Calu3 (cell line): ENCODE measurements at regions not wholly inside any gene's neighbourhood (a gene's known extent, or its start where the extent isn't known, plus 50 kb on each side); places are given as distances from the start of the nearest gene placed in this dataset.

Experiments
- BruUV-seq: library from RNA; stranded (reverse); fragments of 400-500 nt; replicated peaks from 2 replicates; lab custom pipeline; 2021; lab: Mats Ljungman, UMichigan
- CTCF ChIA-PET: fragments of 300-600 bp; sonication (Branson Sonifier 250); formaldehyde crosslinking; loops from one replicate; lab custom pipeline; 2022; ENCODE audit warnings: antibody characterized with exemption; lab: Charles Lee
- DNase-seq: peaks from one replicate; pipeline ENCODE4 v3.0.0; 2022
- H3K27ac Mint-ChIP-seq: one replicate; pipeline ENCODE4 v1.8.0; 2022; ENCODE audit warnings: mixed read lengths; ENCODE audit not compliant: unreplicated experiment
- H3K27me3 Mint-ChIP-seq: one replicate; pipeline ENCODE4 v1.8.0; 2022; ENCODE audit warnings: mixed read lengths; ENCODE audit not compliant: unreplicated experiment
- H3K36me3 Mint-ChIP-seq: one replicate; pipeline ENCODE4 v1.8.0; 2022; ENCODE audit warnings: mild to moderate bottlenecking, moderate library complexity, mixed read lengths; ENCODE audit not compliant: insufficient read depth, unreplicated experiment
- H3K4me1 Mint-ChIP-seq: one replicate; pipeline ENCODE4 v1.8.0; 2022; ENCODE audit warnings: mild to moderate bottlenecking, low read depth, mixed read lengths; ENCODE audit not compliant: unreplicated experiment
- H3K4me3 Mint-ChIP-seq: one replicate; pipeline ENCODE4 v1.8.0; 2022; ENCODE audit warnings: mild to moderate bottlenecking, low read depth, moderate library complexity, mixed read lengths; ENCODE audit not compliant: unreplicated experiment
- H3K9me3 Mint-ChIP-seq: one replicate; pipeline ENCODE4 v1.8.0; 2022; ENCODE audit warnings: low read depth, mixed read lengths; ENCODE audit not compliant: unreplicated experiment
- intact Hi-C: fragments of 100-400 bp; cut with micrococcal nuclease; formaldehyde crosslinking; loops from one replicate; pipeline ENCODE4 v1.10.0; 2022; ENCODE audit not compliant: unreplicated experiment
- TF ChIP-seq, protein P1 (sequence below): fragments of 200-600 bp; IDR thresholded peaks from one replicate; pipeline ENCODE4 v1.8.0; 2022; ENCODE audit warnings: antibody characterized with exemption; ENCODE audit not compliant: unreplicated experiment

DNA sequence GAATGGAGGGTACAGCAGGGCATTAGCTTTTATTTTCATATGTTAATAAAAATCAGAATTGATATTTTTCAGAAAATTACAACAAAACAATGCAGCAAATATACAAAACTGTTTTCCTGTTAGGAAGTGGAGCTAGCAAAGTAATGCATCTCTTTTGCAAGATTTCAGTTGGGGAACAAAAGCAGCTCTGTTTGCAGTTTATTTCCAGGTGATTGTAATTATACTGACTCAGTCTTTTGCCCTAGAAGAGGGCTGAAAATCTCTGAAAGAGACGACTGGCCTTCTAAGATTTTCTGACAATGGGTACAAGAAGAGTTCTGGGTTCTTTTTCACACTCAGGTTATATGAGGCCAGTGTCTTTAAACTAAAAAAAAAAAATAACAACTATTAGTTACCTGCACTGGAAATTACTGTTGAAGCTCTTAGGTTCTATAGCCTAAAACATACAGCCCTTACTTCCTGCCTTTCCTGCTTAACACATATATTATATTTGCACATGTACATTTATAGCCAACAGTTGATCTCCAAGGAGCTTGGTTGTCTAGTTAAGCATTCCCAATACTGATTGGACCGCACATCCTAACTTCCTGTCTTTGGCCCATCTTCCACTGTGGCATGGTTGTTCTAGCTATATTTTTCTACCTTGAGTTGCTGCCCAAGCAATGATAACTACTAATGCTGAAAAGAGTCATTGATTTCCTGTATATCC lies 199.1 kb upstream of the KRR1 start:
- intact Hi-C loops, result loop anchor here (2.0 to 5.0 kb wide), 5 partner anchors 50 to 222 kb away; no protein-coding TSS in a partner anchor
- H3K27me3 Mint-ChIP-seq, result no peaks in the 10 kb centered on the region
- CTCF ChIA-PET, result interaction anchor here (0.7 to 1.1 kb wide), 6 partner anchors 23 to 140 kb away, joined by 3 read pairs; no protein-coding TSS in a partner anchor
- H3K27ac Mint-ChIP-seq, result peak overlapping the region; percentile 91
- H3K9me3 Mint-ChIP-seq, result no peaks in the 10 kb centered on the region
- no peak overlapping the region for H3K4me3 Mint-ChIP-seq
- H3K4me1 Mint-ChIP-seq, result peaks cover 86% of the 10 kb centered on the region
- H3K36me3 Mint-ChIP-seq, result peaks cover 8% of the 10 kb centered on the region
- no TSS peak for BruUV-seq
- no peak for DNase-seq
- TF ChIP-seq, protein P1, sequence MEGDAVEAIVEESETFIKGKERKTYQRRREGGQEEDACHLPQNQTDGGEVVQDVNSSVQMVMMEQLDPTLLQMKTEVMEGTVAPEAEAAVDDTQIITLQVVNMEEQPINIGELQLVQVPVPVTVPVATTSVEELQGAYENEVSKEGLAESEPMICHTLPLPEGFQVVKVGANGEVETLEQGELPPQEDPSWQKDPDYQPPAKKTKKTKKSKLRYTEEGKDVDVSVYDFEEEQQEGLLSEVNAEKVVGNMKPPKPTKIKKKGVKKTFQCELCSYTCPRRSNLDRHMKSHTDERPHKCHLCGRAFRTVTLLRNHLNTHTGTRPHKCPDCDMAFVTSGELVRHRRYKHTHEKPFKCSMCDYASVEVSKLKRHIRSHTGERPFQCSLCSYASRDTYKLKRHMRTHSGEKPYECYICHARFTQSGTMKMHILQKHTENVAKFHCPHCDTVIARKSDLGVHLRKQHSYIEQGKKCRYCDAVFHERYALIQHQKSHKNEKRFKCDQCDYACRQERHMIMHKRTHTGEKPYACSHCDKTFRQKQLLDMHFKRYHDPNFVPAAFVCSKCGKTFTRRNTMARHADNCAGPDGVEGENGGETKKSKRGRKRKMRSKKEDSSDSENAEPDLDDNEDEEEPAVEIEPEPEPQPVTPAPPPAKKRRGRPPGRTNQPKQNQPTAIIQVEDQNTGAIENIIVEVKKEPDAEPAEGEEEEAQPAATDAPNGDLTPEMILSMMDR, result no peak

DNA sequence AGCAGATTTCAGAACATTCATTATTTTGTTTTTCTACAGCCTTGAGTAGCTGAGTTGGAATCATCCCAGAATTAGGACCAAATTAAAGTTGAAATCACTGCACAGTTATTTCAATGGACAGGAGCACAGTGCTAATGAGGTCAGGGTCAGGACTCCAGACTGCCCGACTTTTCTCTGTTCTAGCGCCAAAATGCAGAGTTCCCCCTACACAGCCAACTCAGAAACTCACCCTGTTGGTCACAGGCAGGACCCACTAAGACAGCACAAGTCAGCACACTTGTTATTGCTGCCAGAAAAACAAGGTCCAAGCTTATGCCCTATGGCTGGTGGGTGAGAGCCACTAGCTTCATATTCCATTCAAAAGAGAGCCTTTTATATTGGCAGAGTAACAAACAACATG lies 198.1 kb upstream of the KRR1 start:
- no peaks in the 10 kb centered on the region for H3K9me3 Mint-ChIP-seq
- peaks cover 8% of the 10 kb centered on the region for H3K36me3 Mint-ChIP-seq
- H3K27me3 Mint-ChIP-seq, result no peaks in the 10 kb centered on the region
- intact Hi-C loops, result no loop called here
- TF ChIP-seq, protein P1, result no peak
- H3K4me3 Mint-ChIP-seq, result no peak overlapping the region
- no peak overlapping the region for H3K27ac Mint-ChIP-seq
- CTCF ChIA-PET, result interaction anchor here (0.9 kb wide), 1 partner anchor 74 kb away, joined by 3 read pairs; no protein-coding TSS in a partner anchor
- H3K4me1 Mint-ChIP-seq, result peaks cover 81% of the 10 kb centered on the region
- no peak for DNase-seq
- BruUV-seq, result no TSS peak

DNA sequence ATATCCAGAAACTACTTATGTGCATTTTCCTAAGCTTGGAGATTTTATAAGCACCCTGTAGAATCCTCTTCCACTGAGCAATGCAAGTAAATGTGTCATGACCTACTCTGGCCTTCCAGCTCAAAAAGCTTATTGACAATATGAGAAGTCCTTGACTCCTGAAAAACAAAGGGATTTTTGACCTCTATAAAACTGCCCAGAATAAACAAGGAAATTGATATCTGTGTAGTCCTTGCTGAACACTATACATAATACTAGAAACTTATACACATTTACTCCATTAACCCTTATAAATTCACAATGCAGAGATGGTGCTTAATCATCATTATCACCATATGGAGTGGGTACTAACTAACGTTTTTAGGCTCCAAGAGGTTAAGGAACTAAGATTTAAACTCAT lies 197.4 kb upstream of the KRR1 start:
- Mint-ChIP-seq H3K27me3 (no peaks in the 10 kb centered on the region), H3K9me3 (no peaks in the 10 kb centered on the region), H3K27ac (no peak overlapping the region), H3K4me3 (no peak overlapping the region), H3K4me1 (peaks cover 81% of the 10 kb centered on the region), H3K36me3 (peaks cover 8% of the 10 kb centered on the region)
- BruUV-seq, result no TSS peak
- TF ChIP-seq, protein P1, result no peak
- no peak for DNase-seq
- intact Hi-C loops, result no loop called here
- CTCF ChIA-PET, result no interaction called here

DNA sequence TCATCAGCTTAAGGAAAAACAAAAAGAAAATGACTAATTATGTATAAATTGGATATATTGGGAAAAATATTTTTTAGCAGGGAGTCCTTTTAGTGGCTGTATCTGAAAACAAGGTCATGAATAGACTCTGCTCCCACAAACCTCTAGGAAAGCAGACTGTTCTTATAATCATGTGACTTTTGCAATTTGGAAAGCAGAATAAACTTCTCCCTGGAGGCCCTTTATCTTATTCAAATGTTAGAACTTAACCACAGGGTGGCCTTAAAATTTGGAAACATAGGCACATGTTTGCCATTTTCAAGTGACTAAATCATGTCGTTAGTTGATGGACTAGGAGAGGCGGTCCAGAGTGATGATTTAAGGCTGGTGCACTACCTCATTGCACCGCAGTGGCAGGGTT lies 196.6 kb upstream of the KRR1 start:
- H3K4me1 Mint-ChIP-seq, result peaks cover 81% of the 10 kb centered on the region

More for the DNA sequence above, 196.6 kb upstream of the KRR1 start:
- Mint-ChIP-seq H3K9me3 (no peaks in the 10 kb centered on the region), H3K4me3 (no peak overlapping the region), H3K36me3 (peaks cover 1% of the 10 kb centered on the region), H3K27me3 (no peaks in the 10 kb centered on the region), H3K27ac (no peak overlapping the region)
- DNase-seq, result no peak
- intact Hi-C loops, result no loop called here
- TF ChIP-seq, protein P1, result no peak
- no TSS peak for BruUV-seq
- CTCF ChIA-PET, result no interaction called here
